ENCODE measurements at regions not wholly inside any gene's neighbourhood (a gene's known extent, or its start where the extent isn't known, plus 50 kb on each side); places are given as distances from the start of the nearest gene placed in this dataset.
A peak's percentile ranks its signal among the peaks of the same experiment; 100 is the strongest.
"Not testable (repeated sequence)": the region's sequence is repeated elsewhere in the genome, so short reads cannot be mapped to it uniquely, and the experiment has no call there.

- DNase-seq (ENCODE audit: low read depth), result peak; percentile 84
Measured at GRCh38 chr11:16605894-16606783, 132.3 kb upstream of the C11orf58 start.

GRCh38 chr11:16605389-16605893 is 133.0 kb upstream of the C11orf58 start:
- peak; percentile 14 for DNase-seq (ENCODE audit: low read depth)

GRCh38 chr11:16604794-16605388 is 133.6 kb upstream of the C11orf58 start:
- DNase-seq (ENCODE audit: low read depth), result peak; percentile 37

GRCh38 chr11:16603890-16604793 is 134.3 kb upstream of the C11orf58 start:
- peak; percentile 13 for DNase-seq (ENCODE audit: low read depth)

- DNase-seq (ENCODE audit: low read depth), result no peak
Measured at GRCh38 chr11:16603245-16603644, 135.2 kb upstream of the C11orf58 start.

GRCh38 chr11:16598906-16599305 is 139.5 kb upstream of the C11orf58 start:
- no peak for DNase-seq (ENCODE audit: low read depth)

- DNase-seq (ENCODE audit: low read depth), result no peak
Measured at GRCh38 chr11:16598032-16598431, 140.4 kb upstream of the C11orf58 start.

- no peak for DNase-seq (ENCODE audit: low read depth)
Measured at GRCh38 chr11:16596231-16596630, 142.2 kb upstream of the C11orf58 start.

GRCh38 chr11:16591157-16591556 is 147.3 kb upstream of the C11orf58 start:
- no peak for DNase-seq (ENCODE audit: low read depth)

GRCh38 chr11:16587670-16588069 is 150.8 kb upstream of the C11orf58 start:
- no peak for DNase-seq (ENCODE audit: low read depth)

GRCh38 chr11:16584569-16584968 is 153.9 kb upstream of the C11orf58 start:
- DNase-seq (ENCODE audit: low read depth), result no peak

- not testable (repeated sequence) for DNase-seq (ENCODE audit: low read depth)
Measured at GRCh38 chr11:16581078-16581477, 157.4 kb upstream of the C11orf58 start.

GRCh38 chr11:16577490-16577889 is 161.0 kb upstream of the C11orf58 start:
- DNase-seq (ENCODE audit: low read depth), result no peak

- DNase-seq (ENCODE audit: low read depth), result not testable (repeated sequence)
Measured at GRCh38 chr11:16574889-16575288, 163.6 kb upstream of the C11orf58 start.

- no peak for DNase-seq (ENCODE audit: low read depth)
Measured at GRCh38 chr11:16572945-16573344, 165.5 kb upstream of the C11orf58 start.

- no peak for DNase-seq (ENCODE audit: low read depth)
Measured at GRCh38 chr11:16561150-16561549, 177.3 kb upstream of the C11orf58 start.

- no peak for DNase-seq (ENCODE audit: low read depth)
Measured at GRCh38 chr11:16558494-16558893, 180.0 kb upstream of the C11orf58 start.

GRCh38 chr11:16555956-16556355 is 182.5 kb upstream of the C11orf58 start:
- DNase-seq (ENCODE audit: low read depth), result no peak

GRCh38 chr11:16554361-16554760 is 184.1 kb upstream of the C11orf58 start:
- no peak for DNase-seq (ENCODE audit: low read depth)

GRCh38 chr11:16547879-16548278 is 190.6 kb upstream of the C11orf58 start:
- DNase-seq (ENCODE audit: low read depth), result no peak

- DNase-seq (ENCODE audit: low read depth), result no peak
Measured at GRCh38 chr11:16543642-16544041, 187.3 kb upstream of the SOX6 start.

GRCh38 chr11:16542353-16542752 is 186.0 kb upstream of the SOX6 start:
- no peak for DNase-seq (ENCODE audit: low read depth)
